Hepatocyte (in vitro differentiated cells): ENCODE measurements at regions not wholly inside any gene's neighbourhood (a gene's known extent, or its start where the extent isn't known, plus 50 kb on each side); places are given as distances from the start of the nearest gene placed in this dataset.

ENCODE experiments used
- DNase-seq: peaks from one replicate; pipeline ENCODE4 v3.0.0-alpha.2; 2016; ENCODE audit warnings: low spot score
- H2AFZ ChIP-seq: fragments of 200-600 bp; sonication (generic); 2 replicates; pipeline ENCODE4 v1.6.0; 2016; ENCODE audit warnings: antibody characterized with exemption, mild to moderate bottlenecking
- H3K27ac ChIP-seq: fragments of 200-600 bp; sonication (generic); 2 replicates; pipeline ENCODE4 v1.5.1; 2016; ENCODE audit warnings: mild to moderate bottlenecking
- H3K27me3 ChIP-seq: fragments of 200-600 bp; sonication (generic); 2 replicates; pipeline ENCODE4 v1.6.1; 2016
- H3K36me3 ChIP-seq: fragments of 200-600 bp; sonication (generic); replicated peaks from 2 replicates; pipeline ENCODE4 v1.5.1; 2016; ENCODE audit warnings: low read depth; ENCODE audit not compliant: insufficient read depth
- H3K4me1 ChIP-seq: fragments of 200-600 bp; sonication (generic); 2 replicates; pipeline ENCODE4 v1.5.1; 2016; ENCODE audit warnings: mild to moderate bottlenecking, moderate library complexity; ENCODE audit not compliant: insufficient read depth
- H3K4me2 ChIP-seq: fragments of 200-600 bp; sonication (generic); 2 replicates; pipeline ENCODE4 v1.6.0; 2016
- H3K4me3 ChIP-seq: fragments of 200-600 bp; sonication (generic); 2 replicates; pipeline ENCODE4 v1.5.1; 2016; ENCODE audit warnings: mild to moderate bottlenecking
- H3K79me2 ChIP-seq: fragments of 200-600 bp; sonication (generic); 2 replicates; pipeline ENCODE4 v1.6.0; 2017; ENCODE audit warnings: mild to moderate bottlenecking
- H3K9me2 ChIP-seq: fragments of 200-600 bp; sonication (generic); replicated peaks from 2 replicates; pipeline ENCODE4 v1.6.0; 2017; ENCODE audit warnings: mild to moderate bottlenecking; ENCODE audit not compliant: insufficient read depth
- H3K9me3 ChIP-seq: fragments of 200-600 bp; sonication (generic); 2 replicates; pipeline ENCODE4 v1.5.1; 2016; ENCODE audit warnings: low read depth, mild to moderate bottlenecking
- H4K20me1 ChIP-seq: fragments of 200-600 bp; sonication (generic); 2 replicates; pipeline ENCODE4 v1.6.0; 2016; ENCODE audit warnings: mild to moderate bottlenecking; ENCODE audit not compliant: insufficient read depth, poor library complexity, severe bottlenecking
- EZH2 ChIP-seq: fragments of 200-600 bp; sonication (generic); IDR thresholded peaks from 2 replicates; pipeline ENCODE4 v1.6.1; 2016; ENCODE audit warnings: antibody characterized with exemption, mild to moderate bottlenecking, borderline replicate concordance
- EZH2phosphoT487 ChIP-seq: fragments of 200-600 bp; sonication (generic); IDR thresholded peaks from one replicate; pipeline ENCODE4 v1.6.1; 2018; ENCODE audit warnings: antibody characterized with exemption, mild to moderate bottlenecking, low read depth, moderate library complexity; ENCODE audit not compliant: unreplicated experiment, severe bottlenecking
- WGBS: methylation state at CpG from one replicate; pipeline ENCODE4 v1.1.6; 2016; ENCODE audit warnings: low lambda C conversion rate; ENCODE audit errors: missing lambda C conversion rate; 5-methylcytosine and 5-hydroxymethylcytosine counted together
- TF ChIP-seq, protein P1 (sequence below): fragments of 200-600 bp; sonication (generic); IDR thresholded peaks from 2 replicates; pipeline ENCODE4 v1.5.1; 2016; ENCODE audit warnings: antibody characterized with exemption, mild to moderate bottlenecking; ENCODE audit not compliant: poor library complexity

DNA sequence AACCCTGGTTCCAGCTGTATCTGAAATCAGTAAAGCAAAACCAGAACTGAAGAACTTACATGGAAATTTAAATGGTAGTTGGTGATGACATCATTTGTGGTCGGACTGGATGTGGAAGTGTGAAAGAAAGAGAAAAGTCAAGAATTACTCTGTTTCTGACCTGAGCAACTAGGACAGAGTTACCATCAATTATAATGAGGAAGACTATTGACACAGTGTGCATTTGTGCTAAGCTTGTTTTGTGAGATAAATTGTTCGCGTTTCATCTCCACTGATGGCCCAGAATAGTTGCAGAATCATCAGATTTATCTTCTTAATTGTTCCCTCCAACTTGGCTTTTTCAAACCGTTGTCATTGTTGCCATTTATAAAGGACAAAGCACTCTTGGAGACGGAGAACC lies 410.6 kb upstream of the DEPDC1 start:
- Histone ChIP-seq H3K4me1 (no peaks in the 10 kb centered on the region), H4K20me1 (no peaks in the 10 kb centered on the region), H2AFZ (no peak overlapping the region), H3K27me3 (no peaks in the 10 kb centered on the region), H3K9me2 (no peaks in the 10 kb centered on the region), H3K9me3 (no peaks in the 10 kb centered on the region), H3K4me2 (no peak overlapping the region), H3K79me2 (no peaks in the 10 kb centered on the region), H3K4me3 (no peak overlapping the region), H3K36me3 (no peaks in the 10 kb centered on the region), H3K27ac (no peak overlapping the region)
- DNase-seq: no peak
- TF ChIP-seq, protein P1, sequence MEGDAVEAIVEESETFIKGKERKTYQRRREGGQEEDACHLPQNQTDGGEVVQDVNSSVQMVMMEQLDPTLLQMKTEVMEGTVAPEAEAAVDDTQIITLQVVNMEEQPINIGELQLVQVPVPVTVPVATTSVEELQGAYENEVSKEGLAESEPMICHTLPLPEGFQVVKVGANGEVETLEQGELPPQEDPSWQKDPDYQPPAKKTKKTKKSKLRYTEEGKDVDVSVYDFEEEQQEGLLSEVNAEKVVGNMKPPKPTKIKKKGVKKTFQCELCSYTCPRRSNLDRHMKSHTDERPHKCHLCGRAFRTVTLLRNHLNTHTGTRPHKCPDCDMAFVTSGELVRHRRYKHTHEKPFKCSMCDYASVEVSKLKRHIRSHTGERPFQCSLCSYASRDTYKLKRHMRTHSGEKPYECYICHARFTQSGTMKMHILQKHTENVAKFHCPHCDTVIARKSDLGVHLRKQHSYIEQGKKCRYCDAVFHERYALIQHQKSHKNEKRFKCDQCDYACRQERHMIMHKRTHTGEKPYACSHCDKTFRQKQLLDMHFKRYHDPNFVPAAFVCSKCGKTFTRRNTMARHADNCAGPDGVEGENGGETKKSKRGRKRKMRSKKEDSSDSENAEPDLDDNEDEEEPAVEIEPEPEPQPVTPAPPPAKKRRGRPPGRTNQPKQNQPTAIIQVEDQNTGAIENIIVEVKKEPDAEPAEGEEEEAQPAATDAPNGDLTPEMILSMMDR: no peak
- no peak for TF ChIP-seq EZH2phosphoT487
- no peak for TF ChIP-seq EZH2
- WGBS: 90% methylated on average over 5 of the region's 5 CpGs

DNA sequence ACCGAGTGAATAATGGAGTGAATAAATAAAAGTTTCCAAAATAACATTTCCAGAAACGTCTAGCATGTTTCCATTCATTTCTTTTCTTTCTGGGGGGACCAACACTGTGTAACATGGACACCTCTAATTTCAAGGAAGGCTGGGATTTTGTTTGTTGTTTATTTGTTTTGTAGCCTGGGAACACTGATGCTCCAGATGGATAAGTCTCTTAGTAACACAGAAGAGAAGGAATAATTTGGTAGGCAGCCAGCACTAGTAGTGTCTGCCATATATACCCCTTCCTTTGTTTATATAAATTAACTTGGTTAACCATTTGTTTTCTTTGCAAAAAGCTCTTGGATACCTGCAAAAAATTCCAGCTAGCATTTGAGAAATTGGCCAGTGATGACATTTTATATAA lies 411.4 kb upstream of the DEPDC1 start:
- 79% methylated on average over 2 of the region's 2 CpGs for WGBS

DNA sequence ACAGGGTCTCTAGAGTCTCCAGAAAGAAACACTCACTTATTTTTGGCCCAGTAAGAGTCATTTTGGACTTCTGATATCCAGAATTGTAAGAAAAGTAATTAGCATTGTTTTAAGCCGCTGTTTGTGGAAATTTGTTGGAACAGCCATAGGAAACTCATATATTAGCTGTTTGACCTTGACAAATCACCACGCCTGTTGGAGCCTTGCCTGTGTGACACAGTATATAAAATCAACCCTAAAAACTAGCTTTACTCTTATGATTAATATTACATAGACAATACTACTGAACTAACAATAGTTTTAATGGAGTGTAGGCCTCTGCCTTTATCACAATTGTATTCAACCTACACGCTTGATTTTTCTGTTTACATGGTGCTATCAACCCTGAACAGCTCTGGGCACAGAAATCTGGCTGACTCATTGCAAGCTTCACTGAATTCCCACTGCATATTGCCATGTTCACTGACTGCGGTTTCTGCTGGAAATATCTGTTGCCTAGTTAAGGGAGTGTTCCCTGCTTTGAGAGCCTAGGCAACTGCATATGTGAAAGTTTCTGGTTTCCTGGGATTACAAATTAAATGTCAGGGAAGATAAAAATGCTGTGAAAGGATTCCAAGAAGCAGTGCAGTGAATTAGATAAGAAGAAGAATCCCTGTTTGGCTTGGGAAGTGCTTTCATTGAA lies 419.5 kb upstream of the DEPDC1 start:
- Histone ChIP-seq H3K4me1 (no peaks in the 10 kb centered on the region), H3K36me3 (no peaks in the 10 kb centered on the region), H3K9me3 (no peaks in the 10 kb centered on the region), H3K27ac (peak overlapping the region; percentile 15), H3K9me2 (no peaks in the 10 kb centered on the region), H3K4me2 (no peak overlapping the region), H3K27me3 (no peaks in the 10 kb centered on the region), H3K79me2 (no peaks in the 10 kb centered on the region), H3K4me3 (no peak overlapping the region), H4K20me1 (no peaks in the 10 kb centered on the region), H2AFZ (no peak overlapping the region)
- 60% methylated on average over 4 of the region's 4 CpGs for whole genome bisulfite sequencing
- TF ChIP-seq, protein P1: no peak
- no peak for TF ChIP-seq EZH2
- TF ChIP-seq EZH2phosphoT487: no peak
- peak; percentile 41 for DNase-seq

More for the DNA sequence above, 411.4 kb upstream of the DEPDC1 start:
- no peaks in the 10 kb centered on the region for H3K4me1 ChIP-seq
- no peak overlapping the region for H3K27ac ChIP-seq
- TF ChIP-seq EZH2phosphoT487 (no peak), EZH2 (no peak)
- TF ChIP-seq, protein P1: no peak
- no peak overlapping the region for H3K4me3 ChIP-seq
- no peaks in the 10 kb centered on the region for H3K36me3 ChIP-seq
- no peaks in the 10 kb centered on the region for H4K20me1 ChIP-seq
- no peak overlapping the region for H3K4me2 ChIP-seq
- H3K9me2 ChIP-seq: no peaks in the 10 kb centered on the region
- H3K27me3 ChIP-seq: no peaks in the 10 kb centered on the region
- no peaks in the 10 kb centered on the region for H3K9me3 ChIP-seq
- no peak for DNase-seq
- H3K79me2 ChIP-seq: no peaks in the 10 kb centered on the region
- H2AFZ ChIP-seq: no peak overlapping the region
